ENCODE measurements at regions not wholly inside any gene's neighbourhood (a gene's known extent, or its start where the extent isn't known, plus 50 kb on each side); places are given as distances from the start of the nearest gene placed in this dataset.

DNA sequence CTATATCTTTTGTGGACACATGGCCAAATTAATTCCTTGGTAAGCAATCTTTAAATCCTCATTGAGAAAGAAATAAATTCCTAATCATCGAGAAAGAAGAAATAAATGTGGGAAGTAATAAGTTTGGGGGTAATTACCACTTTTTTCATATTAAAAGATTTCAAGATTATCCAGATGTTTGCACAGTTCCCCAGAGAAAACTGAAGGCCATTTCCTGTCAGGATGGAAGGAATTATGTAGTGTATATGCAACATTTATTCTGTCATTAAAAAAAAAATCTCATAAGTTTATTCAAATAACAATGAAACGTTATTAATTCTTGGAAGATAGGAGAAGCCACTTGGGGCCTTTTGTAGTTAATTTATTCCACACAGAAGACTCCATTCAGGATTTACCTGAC lies 385.6 kb upstream of the NR3C2 start:
- H3K4me2 ChIP-seq (ENCODE audit: control insufficient read depth, insufficient read depth): no peak overlapping the region
- in situ Hi-C loops (cut with MboI): no loop called here
- SMC1A ChIA-PET (ENCODE audit: uncharacterized antibody, unreplicated experiment): no interaction called here
- RAD21 ChIA-PET (ENCODE audit: unreplicated experiment): no interaction called here
- H3K27ac ChIP-seq (ENCODE audit: control insufficient read depth, insufficient read depth): no peak overlapping the region
- no peak overlapping the region for H2AFZ ChIP-seq (ENCODE audit: control insufficient read depth, low read depth, low read length)
- intact Hi-C loops (cut with micrococcal nuclease; ENCODE audit: unreplicated experiment): no loop called here
- no peaks in the 10 kb centered on the region for H3K79me2 ChIP-seq (ENCODE audit: control insufficient read depth, insufficient read depth, low read length)
- POLR2A ChIA-PET: no interaction called here
- FAIRE-seq (no peak), ATAC-seq (no peak), DNase-seq (ENCODE audit: low read depth, low spot score) (no peak)
- TF ChIP-seq ASH2L (IDR thresholded peaks at IDR 0.05; ENCODE audit: borderline replicate concordance, low read depth) (no peak), ATF7 (IDR thresholded peaks at IDR 0.05; ENCODE audit: low read depth) (no peak), BACH1 (IDR thresholded peaks at IDR 0.05; ENCODE audit: borderline replicate concordance) (no peak), CREM (IDR thresholded peaks at IDR 0.05; ENCODE audit: low read depth) (no peak), EP300 (IDR thresholded peaks at IDR 0.05; ENCODE audit: borderline replicate concordance in 1 of 2, control insufficient read depth in 1 of 2, low read depth in 2 of 2, low read length in 2 of 2) (no peak), PAX8 (IDR thresholded peaks at IDR 0.05) (no peak), MTA2 (IDR thresholded peaks at IDR 0.05; ENCODE audit: low read depth) (no peak), NFYB (IDR thresholded peaks at IDR 0.05; ENCODE audit: insufficient read depth, low read depth, low read length) (no peak), POLR2AphosphoS5 (IDR thresholded peaks at IDR 0.05; ENCODE audit: low read length) (no peak)
- TF ChIP-seq, protein P1, sequence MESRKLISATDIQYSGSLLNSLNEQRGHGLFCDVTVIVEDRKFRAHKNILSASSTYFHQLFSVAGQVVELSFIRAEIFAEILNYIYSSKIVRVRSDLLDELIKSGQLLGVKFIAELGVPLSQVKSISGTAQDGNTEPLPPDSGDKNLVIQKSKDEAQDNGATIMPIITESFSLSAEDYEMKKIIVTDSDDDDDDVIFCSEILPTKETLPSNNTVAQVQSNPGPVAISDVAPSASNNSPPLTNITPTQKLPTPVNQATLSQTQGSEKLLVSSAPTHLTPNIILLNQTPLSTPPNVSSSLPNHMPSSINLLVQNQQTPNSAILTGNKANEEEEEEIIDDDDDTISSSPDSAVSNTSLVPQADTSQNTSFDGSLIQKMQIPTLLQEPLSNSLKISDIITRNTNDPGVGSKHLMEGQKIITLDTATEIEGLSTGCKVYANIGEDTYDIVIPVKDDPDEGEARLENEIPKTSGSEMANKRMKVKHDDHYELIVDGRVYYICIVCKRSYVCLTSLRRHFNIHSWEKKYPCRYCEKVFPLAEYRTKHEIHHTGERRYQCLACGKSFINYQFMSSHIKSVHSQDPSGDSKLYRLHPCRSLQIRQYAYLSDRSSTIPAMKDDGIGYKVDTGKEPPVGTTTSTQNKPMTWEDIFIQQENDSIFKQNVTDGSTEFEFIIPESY (IDR thresholded peaks at IDR 0.05): no peak
- TF ChIP-seq, protein P2, sequence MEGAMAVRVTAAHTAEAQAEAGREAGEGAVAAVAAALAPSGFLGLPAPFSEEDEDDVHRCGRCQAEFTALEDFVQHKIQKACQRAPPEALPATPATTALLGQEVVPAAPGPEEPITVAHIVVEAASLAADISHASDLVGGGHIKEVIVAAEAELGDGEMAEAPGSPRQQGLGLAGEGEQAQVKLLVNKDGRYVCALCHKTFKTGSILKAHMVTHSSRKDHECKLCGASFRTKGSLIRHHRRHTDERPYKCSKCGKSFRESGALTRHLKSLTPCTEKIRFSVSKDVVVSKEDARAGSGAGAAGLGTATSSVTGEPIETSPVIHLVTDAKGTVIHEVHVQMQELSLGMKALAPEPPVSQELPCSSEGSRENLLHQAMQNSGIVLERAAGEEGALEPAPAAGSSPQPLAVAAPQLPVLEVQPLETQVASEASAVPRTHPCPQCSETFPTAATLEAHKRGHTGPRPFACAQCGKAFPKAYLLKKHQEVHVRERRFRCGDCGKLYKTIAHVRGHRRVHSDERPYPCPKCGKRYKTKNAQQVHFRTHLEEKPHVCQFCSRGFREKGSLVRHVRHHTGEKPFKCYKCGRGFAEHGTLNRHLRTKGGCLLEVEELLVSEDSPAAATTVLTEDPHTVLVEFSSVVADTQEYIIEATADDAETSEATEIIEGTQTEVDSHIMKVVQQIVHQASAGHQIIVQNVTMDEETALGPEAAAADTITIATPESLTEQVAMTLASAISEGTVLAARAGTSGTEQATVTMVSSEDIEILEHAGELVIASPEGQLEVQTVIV (IDR thresholded peaks at IDR 0.05; ENCODE audit: borderline replicate concordance, partially characterized antibody): no peak
- TF ChIP-seq, protein P3, sequence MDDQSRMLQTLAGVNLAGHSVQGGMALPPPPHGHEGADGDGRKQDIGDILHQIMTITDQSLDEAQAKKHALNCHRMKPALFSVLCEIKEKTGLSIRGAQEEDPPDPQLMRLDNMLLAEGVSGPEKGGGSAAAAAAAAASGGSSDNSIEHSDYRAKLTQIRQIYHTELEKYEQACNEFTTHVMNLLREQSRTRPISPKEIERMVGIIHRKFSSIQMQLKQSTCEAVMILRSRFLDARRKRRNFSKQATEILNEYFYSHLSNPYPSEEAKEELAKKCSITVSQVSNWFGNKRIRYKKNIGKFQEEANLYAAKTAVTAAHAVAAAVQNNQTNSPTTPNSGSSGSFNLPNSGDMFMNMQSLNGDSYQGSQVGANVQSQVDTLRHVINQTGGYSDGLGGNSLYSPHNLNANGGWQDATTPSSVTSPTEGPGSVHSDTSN (IDR thresholded peaks at IDR 0.05; ENCODE audit: insufficient replicate concordance, low read depth, low read length): no peak
- no peak overlapping the region for H3K9ac ChIP-seq (ENCODE audit: control insufficient read depth, insufficient read depth, low read length)
- WGBS (ENCODE audit: insufficient coverage, insufficient replicate concordance, low lambda C conversion rate, missing lambda C conversion rate): 0% methylated on average over 2 of the region's 2 CpGs
- no peak overlapping the region for H3K4me3 ChIP-seq
- CTCF ChIA-PET: no interaction called here
- no peaks in the 10 kb centered on the region for H3K9me3 ChIP-seq (replicated peaks; ENCODE audit: control insufficient read depth, insufficient read depth, low read length)
- no peaks in the 10 kb centered on the region for H3K27me3 ChIP-seq (replicated peaks in 1 of 2; ENCODE audit: control insufficient read depth in 2 of 2, insufficient read depth in 2 of 2, low read length in 1 of 2)
- BruUV-seq (replicated peaks): no TSS peak
- no peaks in the 10 kb centered on the region for H3K4me1 ChIP-seq (ENCODE audit: control insufficient read depth, insufficient read depth, low read length)
- no peaks in the 10 kb centered on the region for H4K20me1 ChIP-seq (ENCODE audit: control insufficient read depth, insufficient read depth)
- H3K36me3 ChIP-seq (ENCODE audit: control insufficient read depth in 2 of 2, insufficient read depth in 2 of 2, low read length in 1 of 2): no peaks in the 10 kb centered on the region

Data from GM12878 (cell line).